ENCODE measurements at regions not wholly inside any gene's neighbourhood (a gene's known extent, or its start where the extent isn't known, plus 50 kb on each side); places are given as distances from the start of the nearest gene placed in this dataset.

- Histone ChIP-seq H3K27me3 (no peaks in the 10 kb centered on the region), H3K9me2 (replicated peaks; ENCODE audit: insufficient read depth) (no peaks in the 10 kb centered on the region), H3K9me3 (ENCODE audit: low read depth) (no peaks in the 10 kb centered on the region), H3K4me3 (no peak overlapping the region), H3K4me2 (no peak overlapping the region), H3K79me2 (no peaks in the 10 kb centered on the region), H3K36me3 (replicated peaks; ENCODE audit: insufficient read depth, low read depth) (no peaks in the 10 kb centered on the region), H2AFZ (no peak overlapping the region), H4K20me1 (ENCODE audit: insufficient read depth, poor library complexity, severe bottlenecking) (no peaks in the 10 kb centered on the region), H3K4me1 (ENCODE audit: insufficient read depth) (no peaks in the 10 kb centered on the region), H3K27ac (no peak overlapping the region)
- TF ChIP-seq EZH2phosphoT487 (IDR thresholded peaks at IDR 0.05; ENCODE audit: low read depth, severe bottlenecking, unreplicated experiment) (no peak), CTCF (IDR thresholded peaks at IDR 0.05; ENCODE audit: poor library complexity) (no peak)
- 84% methylated on average over 1 of the region's 1 CpG for WGBS (ENCODE audit: low lambda C conversion rate, missing lambda C conversion rate)
- DNase-seq (ENCODE audit: low spot score) = no peak
These were observed 611.4 kb upstream of the HS6ST1 start for GRCh38 chr2:128930101-128930500.

- DNase-seq (ENCODE audit: low spot score) = no peak
- H3K9me2 ChIP-seq (replicated peaks; ENCODE audit: insufficient read depth) = no peaks in the 10 kb centered on the region
- no peaks in the 10 kb centered on the region for H3K4me1 ChIP-seq (ENCODE audit: insufficient read depth)
- no peak overlapping the region for H3K27ac ChIP-seq
- no peaks in the 10 kb centered on the region for H3K9me3 ChIP-seq (ENCODE audit: low read depth)
- no peaks in the 10 kb centered on the region for H4K20me1 ChIP-seq (ENCODE audit: insufficient read depth, poor library complexity, severe bottlenecking)
- no peak overlapping the region for H3K4me2 ChIP-seq
- TF ChIP-seq EZH2phosphoT487 (IDR thresholded peaks at IDR 0.05; ENCODE audit: low read depth, severe bottlenecking, unreplicated experiment) (no peak), EZH2 (IDR thresholded peaks at IDR 0.05; ENCODE audit: borderline replicate concordance) (no peak), CTCF (IDR thresholded peaks at IDR 0.05; ENCODE audit: poor library complexity) (no peak)
- 97% methylated on average over 12 of the region's 12 CpGs for WGBS (ENCODE audit: low lambda C conversion rate, missing lambda C conversion rate)
- no peak overlapping the region for H3K4me3 ChIP-seq
- H2AFZ ChIP-seq = no peak overlapping the region
- no peaks in the 10 kb centered on the region for H3K36me3 ChIP-seq (replicated peaks; ENCODE audit: insufficient read depth, low read depth)
- no peaks in the 10 kb centered on the region for H3K27me3 ChIP-seq
- no peaks in the 10 kb centered on the region for H3K79me2 ChIP-seq
These were observed 621.7 kb upstream of the HS6ST1 start for GRCh38 chr2:128940378-128940777.

- no peak overlapping the region for H3K4me2 ChIP-seq
- H3K4me3 ChIP-seq = no peak overlapping the region
- no peaks in the 10 kb centered on the region for H3K9me3 ChIP-seq (ENCODE audit: low read depth)
- TF ChIP-seq EZH2 (IDR thresholded peaks at IDR 0.05; ENCODE audit: borderline replicate concordance) (no peak), EZH2phosphoT487 (IDR thresholded peaks at IDR 0.05; ENCODE audit: low read depth, severe bottlenecking, unreplicated experiment) (no peak), CTCF (IDR thresholded peaks at IDR 0.05; ENCODE audit: poor library complexity) (no peak)
- H3K27me3 ChIP-seq = no peaks in the 10 kb centered on the region
- H3K36me3 ChIP-seq (replicated peaks; ENCODE audit: insufficient read depth, low read depth) = no peaks in the 10 kb centered on the region
- H4K20me1 ChIP-seq (ENCODE audit: insufficient read depth, poor library complexity, severe bottlenecking) = no peaks in the 10 kb centered on the region
- H3K9me2 ChIP-seq (replicated peaks; ENCODE audit: insufficient read depth) = no peaks in the 10 kb centered on the region
- WGBS (ENCODE audit: low lambda C conversion rate, missing lambda C conversion rate) = 64% methylated on average over 3 of the region's 3 CpGs
- no peak overlapping the region for H2AFZ ChIP-seq
- DNase-seq (ENCODE audit: low spot score) = no peak
- H3K79me2 ChIP-seq = no peaks in the 10 kb centered on the region
- H3K4me1 ChIP-seq (ENCODE audit: insufficient read depth) = no peaks in the 10 kb centered on the region
- H3K27ac ChIP-seq = no peak overlapping the region
These were observed 623.1 kb upstream of the HS6ST1 start for GRCh38 chr2:128941751-128942150.

- Histone ChIP-seq H3K27me3 (no peaks in the 10 kb centered on the region), H3K4me2 (no peak overlapping the region), H3K79me2 (no peaks in the 10 kb centered on the region), H3K27ac (no peak overlapping the region), H3K4me3 (no peak overlapping the region), H3K36me3 (replicated peaks; ENCODE audit: insufficient read depth, low read depth) (no peaks in the 10 kb centered on the region), H3K9me2 (replicated peaks; ENCODE audit: insufficient read depth) (no peaks in the 10 kb centered on the region), H4K20me1 (ENCODE audit: insufficient read depth, poor library complexity, severe bottlenecking) (no peaks in the 10 kb centered on the region), H3K4me1 (ENCODE audit: insufficient read depth) (no peaks in the 10 kb centered on the region), H2AFZ (no peak overlapping the region), H3K9me3 (ENCODE audit: low read depth) (no peaks in the 10 kb centered on the region)
- TF ChIP-seq CTCF (IDR thresholded peaks at IDR 0.05; ENCODE audit: poor library complexity) = no peak
- TF ChIP-seq EZH2 (IDR thresholded peaks at IDR 0.05; ENCODE audit: borderline replicate concordance) = no peak
- TF ChIP-seq EZH2phosphoT487 (IDR thresholded peaks at IDR 0.05; ENCODE audit: low read depth, severe bottlenecking, unreplicated experiment) = no peak
- 97% methylated on average over 5 of the region's 5 CpGs for WGBS (ENCODE audit: low lambda C conversion rate, missing lambda C conversion rate)
- no peak for DNase-seq (ENCODE audit: low spot score)
These were observed 630.7 kb upstream of the HS6ST1 start for GRCh38 chr2:128949360-128949759.
